ENCODE measurements at regions not wholly inside any gene's neighbourhood (a gene's known extent, or its start where the extent isn't known, plus 50 kb on each side); places are given as distances from the start of the nearest gene placed in this dataset.

DNA sequence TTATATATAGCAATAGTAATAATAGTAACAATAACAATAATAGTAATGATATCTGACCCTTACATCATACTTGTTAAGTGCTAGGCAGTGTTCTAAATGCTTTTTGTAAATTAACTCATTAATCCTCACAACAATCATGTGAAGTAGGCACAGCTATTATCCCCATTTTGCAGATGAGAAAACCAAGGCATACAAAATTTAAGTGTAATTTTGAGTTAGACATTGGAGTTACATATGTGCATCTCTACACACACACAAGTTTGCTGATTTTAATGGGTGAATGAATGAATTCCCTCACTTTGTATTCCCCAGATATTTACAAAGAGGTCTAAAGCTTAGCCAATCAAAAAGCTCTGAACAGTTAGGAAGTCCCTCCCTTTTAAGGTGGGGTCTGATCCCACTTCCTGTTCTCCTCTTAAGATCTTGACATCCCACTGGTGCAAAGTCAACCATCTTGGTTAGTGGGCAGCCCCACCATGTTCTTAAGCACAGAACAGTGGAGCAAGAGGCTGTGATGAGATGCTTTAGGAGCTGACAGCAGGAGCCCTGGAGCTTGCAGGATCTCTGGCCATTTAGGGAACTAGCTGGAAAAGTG lies 85.3 kb upstream of the FOXP4 start:
- no peak for DNase-seq
- Mint-ChIP-seq H3K27ac (no peak overlapping the region), H3K36me3 (ENCODE audit: low read depth) (no peaks in the 10 kb centered on the region), H3K27me3 (ENCODE audit: insufficient read depth) (peaks cover 64% of the 10 kb centered on the region), H3K4me1 (peaks cover 14% of the 10 kb centered on the region), H3K9me3 (no peaks in the 10 kb centered on the region), H3K4me3 (no peak overlapping the region)
- Histone ChIP-seq H3K9me3 (ENCODE audit: control insufficient read depth, low read length) (no peaks in the 10 kb centered on the region), H3K4me3 (ENCODE audit: low read length) (no peak overlapping the region), H3K36me3 (ENCODE audit: control insufficient read depth, insufficient read depth, low read length) (no peaks in the 10 kb centered on the region), H3K4me1 (ENCODE audit: control insufficient read depth, insufficient read depth, low read length) (peaks cover 4% of the 10 kb centered on the region), H3K27me3 (ENCODE audit: control insufficient read depth, insufficient read depth, low read length, poor library complexity, severe bottlenecking) (peaks cover 8% of the 10 kb centered on the region), H3K9ac (ENCODE audit: extremely low read depth, low read length, poor library complexity, severe bottlenecking) (no peak overlapping the region), H3K27ac (ENCODE audit: low read depth, low read length) (no peak overlapping the region)
- TF ChIP-seq, protein P1, sequence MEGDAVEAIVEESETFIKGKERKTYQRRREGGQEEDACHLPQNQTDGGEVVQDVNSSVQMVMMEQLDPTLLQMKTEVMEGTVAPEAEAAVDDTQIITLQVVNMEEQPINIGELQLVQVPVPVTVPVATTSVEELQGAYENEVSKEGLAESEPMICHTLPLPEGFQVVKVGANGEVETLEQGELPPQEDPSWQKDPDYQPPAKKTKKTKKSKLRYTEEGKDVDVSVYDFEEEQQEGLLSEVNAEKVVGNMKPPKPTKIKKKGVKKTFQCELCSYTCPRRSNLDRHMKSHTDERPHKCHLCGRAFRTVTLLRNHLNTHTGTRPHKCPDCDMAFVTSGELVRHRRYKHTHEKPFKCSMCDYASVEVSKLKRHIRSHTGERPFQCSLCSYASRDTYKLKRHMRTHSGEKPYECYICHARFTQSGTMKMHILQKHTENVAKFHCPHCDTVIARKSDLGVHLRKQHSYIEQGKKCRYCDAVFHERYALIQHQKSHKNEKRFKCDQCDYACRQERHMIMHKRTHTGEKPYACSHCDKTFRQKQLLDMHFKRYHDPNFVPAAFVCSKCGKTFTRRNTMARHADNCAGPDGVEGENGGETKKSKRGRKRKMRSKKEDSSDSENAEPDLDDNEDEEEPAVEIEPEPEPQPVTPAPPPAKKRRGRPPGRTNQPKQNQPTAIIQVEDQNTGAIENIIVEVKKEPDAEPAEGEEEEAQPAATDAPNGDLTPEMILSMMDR (conservative IDR thresholded peaks at IDR 0.05) = no peak

- peaks cover 2% of the 10 kb centered on the region for H3K4me1 ChIP-seq (ENCODE audit: control insufficient read depth, insufficient read depth, low read length)
- H3K27me3 ChIP-seq (ENCODE audit: control insufficient read depth, insufficient read depth, low read length, poor library complexity, severe bottlenecking) = peaks cover 19% of the 10 kb centered on the region
- TF ChIP-seq, protein P1 (conservative IDR thresholded peaks at IDR 0.05) = no peak
- H3K36me3 Mint-ChIP-seq (ENCODE audit: low read depth) = no peaks in the 10 kb centered on the region
- no peaks in the 10 kb centered on the region for H3K36me3 ChIP-seq (ENCODE audit: control insufficient read depth, insufficient read depth, low read length)
- no peak overlapping the region for H3K27ac ChIP-seq (ENCODE audit: low read depth, low read length)
- no peak overlapping the region for H3K9ac ChIP-seq (ENCODE audit: extremely low read depth, low read length, poor library complexity, severe bottlenecking)
- H3K4me3 Mint-ChIP-seq = no peak overlapping the region
- no peaks in the 10 kb centered on the region for H3K9me3 ChIP-seq (ENCODE audit: control insufficient read depth, low read length)
- peaks cover 76% of the 10 kb centered on the region for H3K27me3 Mint-ChIP-seq (ENCODE audit: insufficient read depth)
- DNase-seq = no peak
- WGBS, 2 experiments (ENCODE audit: insufficient coverage in 1 of 2, insufficient read length in 1 of 2) = 88 to 93% methylated on average over 4 of the region's 4 CpGs
- no peaks in the 10 kb centered on the region for H3K9me3 Mint-ChIP-seq
- H3K4me1 Mint-ChIP-seq = peaks cover 5% of the 10 kb centered on the region
- no peak overlapping the region for H3K27ac Mint-ChIP-seq
- no peak overlapping the region for H3K4me3 ChIP-seq (ENCODE audit: low read length)
Observed at GRCh38 chr6:41462033-41462432, 84.1 kb upstream of the FOXP4 start.

- Mint-ChIP-seq H3K4me1 (peaks cover 5% of the 10 kb centered on the region), H3K36me3 (ENCODE audit: low read depth) (no peaks in the 10 kb centered on the region), H3K4me3 (no peak overlapping the region), H3K9me3 (no peaks in the 10 kb centered on the region), H3K27ac (no peak overlapping the region), H3K27me3 (ENCODE audit: insufficient read depth) (peaks cover 78% of the 10 kb centered on the region)
- H3K36me3 ChIP-seq (ENCODE audit: control insufficient read depth, insufficient read depth, low read length) = no peaks in the 10 kb centered on the region
- 64 to 74% methylated on average over 8 to 13 of the region's 13 CpGs for WGBS, 2 experiments (ENCODE audit: insufficient coverage in 1 of 2, insufficient read length in 1 of 2)
- H3K27me3 ChIP-seq (ENCODE audit: control insufficient read depth, insufficient read depth, low read length, poor library complexity, severe bottlenecking) = peaks cover 19% of the 10 kb centered on the region
- no peak overlapping the region for H3K9ac ChIP-seq (ENCODE audit: extremely low read depth, low read length, poor library complexity, severe bottlenecking)
- H3K27ac ChIP-seq (ENCODE audit: low read depth, low read length) = no peak overlapping the region
- H3K4me3 ChIP-seq (ENCODE audit: low read length) = no peak overlapping the region
- H3K4me1 ChIP-seq (ENCODE audit: control insufficient read depth, insufficient read depth, low read length) = no peaks in the 10 kb centered on the region
- TF ChIP-seq, protein P1 (conservative IDR thresholded peaks at IDR 0.05) = no peak
- H3K9me3 ChIP-seq (ENCODE audit: control insufficient read depth, low read length) = no peaks in the 10 kb centered on the region
- DNase-seq = no peak
Observed at GRCh38 chr6:41463062-41463930, 82.9 kb upstream of the FOXP4 start.

All from endodermal cell (in vitro differentiated cells).